Activated CD8-positive, alpha-beta T cell treated with anti-CD3 and anti-CD28 coated beads, Interleukin-2, amount 10 ng/mL, durations not matched to agents 7 days and 5 days (primary cell): ENCODE measurements at regions not wholly inside any gene's neighbourhood (a gene's known extent, or its start where the extent isn't known, plus 50 kb on each side); places are given as distances from the start of the nearest gene placed in this dataset.

ENCODE experiments used
- ATAC-seq: fragments of 150-1000 bp; cut with Tn5 transposase; one replicate; pipeline ENCODE4 v1.10.0; 2021; ENCODE audit warnings: moderate library complexity
- CTCF ChIA-PET: fragments of 350-600 bp; sonication (Branson Sonifier 250); formaldehyde crosslinking; loops from one replicate; lab custom pipeline; 2021; ENCODE audit warnings: antibody characterized with exemption; lab: Charles Lee
- POLR2A ChIA-PET: fragments of 350-600 bp; sonication (Branson Sonifier 250); formaldehyde crosslinking; loops from one replicate; lab custom pipeline; 2021; ENCODE audit warnings: antibody characterized with exemption; lab: Charles Lee
- DNase-seq: peaks from one replicate; pipeline ENCODE4 v3.0.0-alpha.2; 2020
- H3K27ac Mint-ChIP-seq: one replicate; pipeline ENCODE4 v1.8.0; 2021; ENCODE audit warnings: mild to moderate bottlenecking, mixed read lengths
- H3K27me3 Mint-ChIP-seq: one replicate; pipeline ENCODE4 v1.8.0; 2021; ENCODE audit warnings: low read depth, mixed read lengths
- H3K36me3 Mint-ChIP-seq: one replicate; pipeline ENCODE4 v1.8.0; 2021; ENCODE audit warnings: low read depth, mixed read lengths
- H3K4me1 Mint-ChIP-seq: one replicate; pipeline ENCODE4 v1.8.0; 2021; ENCODE audit warnings: low read depth, mixed read lengths
- H3K4me3 Mint-ChIP-seq: one replicate; pipeline ENCODE4 v1.8.0; 2021; ENCODE audit warnings: mild to moderate bottlenecking, mixed read lengths
- H3K9me3 Mint-ChIP-seq: one replicate; pipeline ENCODE4 v1.8.0; 2022; ENCODE audit warnings: mixed read lengths; ENCODE audit not compliant: insufficient read depth

GRCh38 chr21:35779690-35780570, 280.4 kb downstream of the SETD4 start:
- CTCF ChIA-PET, result no interaction called here
- H3K4me1 Mint-ChIP-seq, result no peaks in the 10 kb centered on the region
- H3K27ac Mint-ChIP-seq, result no peak overlapping the region
- DNase-seq, result no peak
- peaks cover 3% of the 10 kb centered on the region for H3K9me3 Mint-ChIP-seq
- no peak overlapping the region for H3K4me3 Mint-ChIP-seq
- no peak for ATAC-seq
- POLR2A ChIA-PET, result no interaction called here
- no peaks in the 10 kb centered on the region for H3K36me3 Mint-ChIP-seq
- H3K27me3 Mint-ChIP-seq, result peaks cover 3% of the 10 kb centered on the region

- Mint-ChIP-seq H3K4me1 (no peaks in the 10 kb centered on the region), H3K4me3 (no peak overlapping the region), H3K27ac (no peak overlapping the region), H3K36me3 (no peaks in the 10 kb centered on the region), H3K27me3 (peaks cover 6% of the 10 kb centered on the region), H3K9me3 (peaks cover 3% of the 10 kb centered on the region)
- ATAC-seq, result no peak
- no peak for DNase-seq
- CTCF ChIA-PET, result no interaction called here
- POLR2A ChIA-PET, result no interaction called here
These were observed 281.2 kb downstream of the SETD4 start for GRCh38 chr21:35779167-35779566.

- Mint-ChIP-seq H3K27ac (no peak overlapping the region), H3K4me3 (no peak overlapping the region), H3K27me3 (peaks cover 13% of the 10 kb centered on the region), H3K36me3 (no peaks in the 10 kb centered on the region), H3K4me1 (no peaks in the 10 kb centered on the region), H3K9me3 (no peaks in the 10 kb centered on the region)
- DNase-seq, result no peak
- ChIA-PET CTCF (no interaction called here), POLR2A (no interaction called here)
- no peak for ATAC-seq
These were observed 283.2 kb downstream of the SETD4 start for GRCh38 chr21:35777081-35777480.

- no peak overlapping the region for H3K4me3 Mint-ChIP-seq
- POLR2A ChIA-PET, result no interaction called here
- CTCF ChIA-PET, result no interaction called here
- DNase-seq (no peak), ATAC-seq (no peak)
- H3K27me3 Mint-ChIP-seq, result peaks cover 16% of the 10 kb centered on the region
- H3K27ac Mint-ChIP-seq, result no peak overlapping the region
- no peaks in the 10 kb centered on the region for H3K36me3 Mint-ChIP-seq
- no peaks in the 10 kb centered on the region for H3K4me1 Mint-ChIP-seq
- H3K9me3 Mint-ChIP-seq, result no peaks in the 10 kb centered on the region
These were observed 284.4 kb downstream of the SETD4 start for GRCh38 chr21:35775778-35776544.

GRCh38 chr21:35770101-35770945, 290.0 kb downstream of the SETD4 start:
- ChIA-PET POLR2A (no interaction called here), CTCF (interaction anchor here (1.7 kb wide), 1 partner anchor 17 kb away, joined by 3 read pairs; no protein-coding TSS in a partner anchor)
- ATAC-seq, result no peak
- Mint-ChIP-seq H3K4me1 (no peaks in the 10 kb centered on the region), H3K36me3 (no peaks in the 10 kb centered on the region), H3K4me3 (no peak overlapping the region), H3K27me3 (peaks cover 16% of the 10 kb centered on the region), H3K27ac (no peak overlapping the region), H3K9me3 (no peaks in the 10 kb centered on the region)
- DNase-seq, result no peak

- DNase-seq, result no peak
- H3K4me3 Mint-ChIP-seq, result no peak overlapping the region
- no peaks in the 10 kb centered on the region for H3K9me3 Mint-ChIP-seq
- no peak overlapping the region for H3K27ac Mint-ChIP-seq
- peaks cover 9% of the 10 kb centered on the region for H3K27me3 Mint-ChIP-seq
- no peak for ATAC-seq
- no peaks in the 10 kb centered on the region for H3K36me3 Mint-ChIP-seq
- ChIA-PET POLR2A (no interaction called here), CTCF (no interaction called here)
- no peaks in the 10 kb centered on the region for H3K4me1 Mint-ChIP-seq
These were observed 292.1 kb downstream of the SETD4 start for GRCh38 chr21:35768187-35768586.

GRCh38 chr21:35764586-35764985, 295.7 kb downstream of the SETD4 start:
- H3K9me3 Mint-ChIP-seq, result no peaks in the 10 kb centered on the region

GRCh38 chr21:35764077-35764476, 296.2 kb downstream of the SETD4 start:
- no peak for ATAC-seq
- Mint-ChIP-seq H3K9me3 (no peaks in the 10 kb centered on the region), H3K27ac (no peak overlapping the region), H3K4me3 (no peak overlapping the region), H3K27me3 (peaks cover 7% of the 10 kb centered on the region), H3K36me3 (no peaks in the 10 kb centered on the region), H3K4me1 (no peaks in the 10 kb centered on the region)
- ChIA-PET CTCF (interaction anchor here (1.3 kb wide), 1 partner anchor 75 kb away, joined by 3 read pairs; no protein-coding TSS in a partner anchor), POLR2A (no interaction called here)
- DNase-seq, result no peak

More at GRCh38 chr21:35764586-35764985, 295.7 kb downstream of the SETD4 start:
- Mint-ChIP-seq H3K4me3 (no peak overlapping the region), H3K36me3 (no peaks in the 10 kb centered on the region), H3K27ac (no peak overlapping the region), H3K4me1 (no peaks in the 10 kb centered on the region), H3K27me3 (peaks cover 7% of the 10 kb centered on the region)
- ATAC-seq (no peak), DNase-seq (no peak)
- POLR2A ChIA-PET, result no interaction called here
- CTCF ChIA-PET, result no interaction called here

GRCh38 chr21:35754583-35754982, 305.7 kb downstream of the SETD4 start:
- POLR2A ChIA-PET, result no interaction called here
- CTCF ChIA-PET, result no interaction called here
- peaks cover 7% of the 10 kb centered on the region for H3K27me3 Mint-ChIP-seq
- H3K4me3 Mint-ChIP-seq, result no peak overlapping the region
- no peaks in the 10 kb centered on the region for H3K36me3 Mint-ChIP-seq
- DNase-seq (no peak), ATAC-seq (no peak)
- no peak overlapping the region for H3K27ac Mint-ChIP-seq
- H3K9me3 Mint-ChIP-seq, result no peaks in the 10 kb centered on the region
- no peaks in the 10 kb centered on the region for H3K4me1 Mint-ChIP-seq

- Mint-ChIP-seq H3K36me3 (no peaks in the 10 kb centered on the region), H3K9me3 (no peaks in the 10 kb centered on the region), H3K4me3 (no peak overlapping the region), H3K27ac (no peak overlapping the region), H3K4me1 (no peaks in the 10 kb centered on the region), H3K27me3 (peaks cover 7% of the 10 kb centered on the region)
- ATAC-seq (no peak), DNase-seq (no peak)
- POLR2A ChIA-PET, result no interaction called here
- CTCF ChIA-PET, result interaction anchor here (1.6 kb wide), 1 partner anchor 17 kb away, joined by 3 read pairs; no protein-coding TSS in a partner anchor
These were observed 307.0 kb downstream of the SETD4 start for GRCh38 chr21:35753308-35753707.

GRCh38 chr21:35751171-35751570, 309.2 kb downstream of the SETD4 start:
- ATAC-seq, result no peak
- Mint-ChIP-seq H3K4me1 (no peaks in the 10 kb centered on the region), H3K4me3 (no peak overlapping the region), H3K9me3 (no peaks in the 10 kb centered on the region), H3K27me3 (peaks cover 7% of the 10 kb centered on the region), H3K27ac (no peak overlapping the region), H3K36me3 (no peaks in the 10 kb centered on the region)
- POLR2A ChIA-PET, result no interaction called here
- DNase-seq, result no peak
- CTCF ChIA-PET, result no interaction called here
